Thyroid gland (tissue), 4 donors: ENCODE measurements at regions not wholly inside any gene's neighbourhood (a gene's known extent, or its start where the extent isn't known, plus 50 kb on each side); places are given as distances from the start of the nearest gene placed in this dataset.

Experiments used
- DNase-seq, 2 donors: peaks; one replicate each; pipeline ENCODE4 v3.0.0-alpha.2; 2019
- H3K27ac ChIP-seq, 3 donors: fragments of 200-600 bp; sonication (generic); 1 replicate in 2 of 3; 2 replicates in 1 of 3; pipeline ENCODE4 v1.5.1; 2016 to 2019; ENCODE audit warnings: mild to moderate bottlenecking in 1 of 3, moderate library complexity in 1 of 3
- H3K27me3 ChIP-seq: fragments of 200-600 bp; sonication (generic); one replicate; pipeline ENCODE4 v1.5.1; 2019
- H3K36me3 ChIP-seq, 2 donors: fragments of 200-600 bp; sonication (generic); one replicate each; pipeline ENCODE4 v1.5.1; 2016 to 2019
- H3K4me1 ChIP-seq, 2 donors: fragments of 200-600 bp; sonication (generic); one replicate each; pipeline ENCODE4 v1.5.1; 2017 to 2019
- H3K4me3 ChIP-seq, 3 donors: fragments of 200-600 bp; sonication (generic); replicated peaks in 1 of 3; 1 replicate in 2 of 3; 2 replicates in 1 of 3; pipeline ENCODE4 v1.5.1; 2016; ENCODE audit warnings: mild to moderate bottlenecking in 1 of 3
- H3K9me3 ChIP-seq: fragments of 200-600 bp; sonication (generic); one replicate; pipeline ENCODE4 v1.5.1; 2017
- CTCF ChIP-seq, 6 experiments: fragments of 200-600 bp in 3 of 6; fragments of 450-650 bp in 3 of 6; sonication (generic) in 3 of 6; IDR thresholded peaks; one replicate each; pipeline ENCODE4 v1.5.1; 2016 to 2019; ENCODE audit warnings: antibody characterized with exemption in 6 of 6, mild to moderate bottlenecking in 2 of 6, inconsistent platforms in 1 of 6, moderate library complexity in 1 of 6
- POLR2A ChIP-seq, 2 donors: fragments of 450-650 bp; IDR thresholded peaks; one replicate each; pipeline ENCODE4 v1.6.1; 2017; ENCODE audit warnings: antibody characterized with exemption in 2 of 2, mild to moderate bottlenecking in 2 of 2, moderate library complexity in 1 of 2
- WGBS, 2 donors: methylation state at CpG; one replicate each; pipeline ENCODE4 v1.1.5; 2017; 5-methylcytosine and 5-hydroxymethylcytosine counted together
- intact Hi-C: fragments of 100-400 bp; cut with DNase I; formaldehyde crosslinking; loops from one replicate; pipeline ENCODE4 v1.15.1; 2023

GRCh38 chr9:108160039-108160438 is 670.5 kb upstream of the KLF4 start:
- no peak overlapping the region for H3K27ac ChIP-seq
- intact Hi-C loops: no loop called here
- H3K27me3 ChIP-seq: no peaks in the 10 kb centered on the region
- WGBS, 2 donors: 88 to 90% methylated on average over 1 of the region's 1 CpG
- H3K36me3 ChIP-seq: no peaks in the 10 kb centered on the region
- H3K9me3 ChIP-seq: no peaks in the 10 kb centered on the region
- no peak overlapping the region for H3K4me3 ChIP-seq
- TF ChIP-seq CTCF (IDR thresholded peaks at IDR 0.05): no peak
- TF ChIP-seq POLR2A (IDR thresholded peaks at IDR 0.05): no peak
- no peaks in the 10 kb centered on the region for H3K4me1 ChIP-seq
- no peak for DNase-seq

- no peak overlapping the region for H3K4me3 ChIP-seq
- 80 to 83% methylated on average over 4 of the region's 4 CpGs for WGBS, 2 donors
- H3K4me1 ChIP-seq: no peaks in the 10 kb centered on the region
- H3K27ac ChIP-seq: no peak overlapping the region
- no peak for TF ChIP-seq POLR2A (IDR thresholded peaks at IDR 0.05)
- no peaks in the 10 kb centered on the region for H3K9me3 ChIP-seq
- H3K27me3 ChIP-seq: no peaks in the 10 kb centered on the region
- no peaks in the 10 kb centered on the region for H3K36me3 ChIP-seq
- intact Hi-C loops: no loop called here
- no peak for DNase-seq
These were observed 668.8 kb upstream of the KLF4 start for GRCh38 chr9:108158236-108158995.

GRCh38 chr9:108156270-108156998 is 666.9 kb upstream of the KLF4 start:
- TF ChIP-seq POLR2A (IDR thresholded peaks at IDR 0.05) (no peak), CTCF (IDR thresholded peaks at IDR 0.05) (no peak)
- Histone ChIP-seq H3K4me3 (no peak overlapping the region), H3K9me3 (no peaks in the 10 kb centered on the region), H3K27me3 (no peaks in the 10 kb centered on the region), H3K36me3 (no peaks in the 10 kb centered on the region), H3K27ac (no peak overlapping the region), H3K4me1 (no peaks in the 10 kb centered on the region)
- intact Hi-C loops: no loop called here
- DNase-seq: no peak
- 85 to 90% methylated on average over 5 of the region's 5 CpGs for WGBS, 2 donors

GRCh38 chr9:108153416-108153815 is 663.8 kb upstream of the KLF4 start:
- 80 to 81% methylated on average over 4 of the region's 4 CpGs for WGBS, 2 donors
- Histone ChIP-seq H3K27ac (no peak overlapping the region), H3K27me3 (no peaks in the 10 kb centered on the region), H3K36me3 (no peaks in the 10 kb centered on the region), H3K9me3 (no peaks in the 10 kb centered on the region), H3K4me1 (peaks cover 0 to 6% of the 10 kb centered on the region in 2 donors), H3K4me3 (no peak overlapping the region)
- DNase-seq: no peak
- TF ChIP-seq CTCF (IDR thresholded peaks at IDR 0.05): no peak
- TF ChIP-seq POLR2A (IDR thresholded peaks at IDR 0.05): no peak
- intact Hi-C loops: no loop called here

- H3K27ac ChIP-seq: peak overlapping the region; percentile 42 to 74 (median 61)
- DNase-seq: peak in 1 of 2 donors; percentile 17
- intact Hi-C loops: no loop called here
These were observed 661.4 kb upstream of the KLF4 start for GRCh38 chr9:108150736-108151586.

More at GRCh38 chr9:108150736-108151586, 661.4 kb upstream of the KLF4 start:
- TF ChIP-seq CTCF (IDR thresholded peaks at IDR 0.05) (no peak), POLR2A (IDR thresholded peaks at IDR 0.05) (no peak)
- H3K4me1 ChIP-seq: peaks cover 0 to 6% of the 10 kb centered on the region in 2 donors
- WGBS, 2 donors: 65 to 71% methylated on average over 16 of the region's 16 CpGs
- no peaks in the 10 kb centered on the region for H3K27me3 ChIP-seq
- no peaks in the 10 kb centered on the region for H3K36me3 ChIP-seq
- H3K9me3 ChIP-seq: no peaks in the 10 kb centered on the region
- no peak overlapping the region for H3K4me3 ChIP-seq
